ENCODE measurements at regions not wholly inside any gene's neighbourhood (a gene's known extent, or its start where the extent isn't known, plus 50 kb on each side); places are given as distances from the start of the nearest gene placed in this dataset.
A peak's percentile ranks its signal among the peaks of the same experiment; 100 is the strongest.
"Not testable (repeated sequence)": the region's sequence is repeated elsewhere in the genome, so short reads cannot be mapped to it uniquely, and the experiment has no call there.

DNA sequence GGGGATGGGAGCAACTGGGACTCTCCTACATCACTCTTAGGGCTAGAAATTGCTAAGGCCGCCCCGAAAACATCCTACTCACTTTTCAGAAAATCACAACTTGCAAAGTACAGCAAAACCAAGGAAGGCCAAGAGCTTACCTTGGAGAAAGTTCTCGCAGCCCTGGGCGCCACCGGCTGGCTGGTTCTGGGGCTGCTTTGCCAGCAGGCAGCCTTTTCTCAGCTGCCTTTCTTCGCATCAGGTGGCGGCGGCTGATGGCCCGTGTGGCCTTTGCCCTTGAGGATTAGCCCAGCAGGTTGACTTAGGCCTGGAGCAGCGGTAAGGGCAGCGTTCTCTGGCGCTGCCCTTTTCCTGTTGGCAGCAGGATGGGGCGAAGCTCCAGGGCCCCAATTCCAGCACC is 77.3 kb upstream of the THOC3 start:
- not testable (repeated sequence) for H2BK20ac ChIP-seq (ENCODE audit: low read depth, low read length, poor library complexity, severe bottlenecking); H4K5ac ChIP-seq (ENCODE audit: insufficient read length, low read depth, low read length); H2AK5ac ChIP-seq (ENCODE audit: insufficient read length, low read length); H3K14ac ChIP-seq (ENCODE audit: insufficient read depth, low read length); H3K9me3 ChIP-seq (ENCODE audit: control insufficient read depth, low read depth, low read length); H2BK15ac ChIP-seq (ENCODE audit: low read depth, low read length); H4K8ac ChIP-seq (replicated peaks; ENCODE audit: insufficient read length, low read depth, low read length); H3K4me2 ChIP-seq (ENCODE audit: insufficient read depth, insufficient read length, low read length); H3K4me1 Mint-ChIP-seq; H3K27me3 ChIP-seq (ENCODE audit: insufficient read depth, low read length); H3K9ac ChIP-seq (ENCODE audit: extremely low read depth, insufficient read length, low read length); H3K23me2 ChIP-seq (ENCODE audit: insufficient read length, low read depth, low read length, poor library complexity, severe bottlenecking); H2BK12ac ChIP-seq (ENCODE audit: insufficient read length, low read depth, low read length); H3K23ac ChIP-seq (ENCODE audit: insufficient read length, low read depth, low read length); H3K36me3 Mint-ChIP-seq (ENCODE audit: insufficient read depth in 1 of 3, low read depth in 3 of 3); H3K56ac ChIP-seq (ENCODE audit: insufficient read length, low read depth, low read length); H4K20me1 ChIP-seq (ENCODE audit: control insufficient read depth, insufficient read depth, insufficient read length); H3K4me3 Mint-ChIP-seq; H3K4ac ChIP-seq (ENCODE audit: low read depth, low read length); H3K27ac ChIP-seq (ENCODE audit: insufficient read length, low read depth, low read length); H3K79me1 ChIP-seq (ENCODE audit: insufficient read depth, low read depth, low read length, poor library complexity, severe bottlenecking); H3K27me3 Mint-ChIP-seq (ENCODE audit: low read depth); H4K91ac ChIP-seq (ENCODE audit: insufficient read length, low read depth, low read length); H3K9me3 Mint-ChIP-seq; H2BK120ac ChIP-seq (ENCODE audit: low read depth, low read length, poor library complexity, severe bottlenecking); H3K18ac ChIP-seq (ENCODE audit: insufficient read length, low read depth, low read length); H3K4me1 ChIP-seq (ENCODE audit: insufficient read depth, low read length); H2BK5ac ChIP-seq (ENCODE audit: insufficient read length, low read length); H3T11ph ChIP-seq (ENCODE audit: low read length); H2AFZ ChIP-seq (ENCODE audit: low read length); H3K27ac Mint-ChIP-seq; H3K79me2 ChIP-seq (ENCODE audit: insufficient read depth, low read length)
- peak; percentile 33 for DNase-seq
- no CpG with 5 or more reads among the region's 13 CpGs for WGBS (ENCODE audit: extremely low coverage, insufficient read length, low lambda C conversion rate)
- TF ChIP-seq, protein P1, sequence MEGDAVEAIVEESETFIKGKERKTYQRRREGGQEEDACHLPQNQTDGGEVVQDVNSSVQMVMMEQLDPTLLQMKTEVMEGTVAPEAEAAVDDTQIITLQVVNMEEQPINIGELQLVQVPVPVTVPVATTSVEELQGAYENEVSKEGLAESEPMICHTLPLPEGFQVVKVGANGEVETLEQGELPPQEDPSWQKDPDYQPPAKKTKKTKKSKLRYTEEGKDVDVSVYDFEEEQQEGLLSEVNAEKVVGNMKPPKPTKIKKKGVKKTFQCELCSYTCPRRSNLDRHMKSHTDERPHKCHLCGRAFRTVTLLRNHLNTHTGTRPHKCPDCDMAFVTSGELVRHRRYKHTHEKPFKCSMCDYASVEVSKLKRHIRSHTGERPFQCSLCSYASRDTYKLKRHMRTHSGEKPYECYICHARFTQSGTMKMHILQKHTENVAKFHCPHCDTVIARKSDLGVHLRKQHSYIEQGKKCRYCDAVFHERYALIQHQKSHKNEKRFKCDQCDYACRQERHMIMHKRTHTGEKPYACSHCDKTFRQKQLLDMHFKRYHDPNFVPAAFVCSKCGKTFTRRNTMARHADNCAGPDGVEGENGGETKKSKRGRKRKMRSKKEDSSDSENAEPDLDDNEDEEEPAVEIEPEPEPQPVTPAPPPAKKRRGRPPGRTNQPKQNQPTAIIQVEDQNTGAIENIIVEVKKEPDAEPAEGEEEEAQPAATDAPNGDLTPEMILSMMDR (conservative IDR thresholded peaks at IDR 0.05) = peak; percentile 34; the same call in 2 of the 3 replicates

DNA sequence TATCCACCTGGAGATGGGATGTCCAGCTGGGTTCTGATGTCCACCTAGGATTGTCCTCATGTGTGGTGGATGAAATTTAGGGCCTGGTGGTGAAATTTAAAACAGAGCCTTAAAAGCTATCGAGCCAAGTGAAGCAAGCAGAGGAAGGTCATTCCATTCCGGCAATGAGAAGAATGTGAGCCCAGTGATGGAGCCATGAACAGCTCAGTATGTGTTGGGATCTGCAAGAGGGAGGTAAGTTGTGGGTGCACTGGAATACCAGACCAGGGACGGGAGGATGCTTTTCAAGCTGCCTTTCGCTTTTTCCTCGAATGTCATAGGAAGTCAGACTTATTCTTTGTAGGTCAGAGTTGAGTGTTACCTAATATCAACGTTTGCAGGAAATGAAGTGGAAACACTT is 80.6 kb upstream of the THOC3 start:
- not testable (repeated sequence) for H3K79me2 ChIP-seq (ENCODE audit: insufficient read depth, low read length); H2BK12ac ChIP-seq (ENCODE audit: insufficient read length, low read depth, low read length); H4K20me1 ChIP-seq (ENCODE audit: control insufficient read depth, insufficient read depth, insufficient read length); H3K36me3 Mint-ChIP-seq (ENCODE audit: insufficient read depth in 1 of 3, low read depth in 3 of 3); H3K27ac ChIP-seq (ENCODE audit: insufficient read length, low read depth, low read length); H3K4ac ChIP-seq (ENCODE audit: low read depth, low read length); H3K56ac ChIP-seq (ENCODE audit: insufficient read length, low read depth, low read length); H3K9ac ChIP-seq (ENCODE audit: extremely low read depth, insufficient read length, low read length); H3K4me1 ChIP-seq (ENCODE audit: insufficient read depth, low read length); H3K9me3 ChIP-seq (ENCODE audit: control insufficient read depth, low read depth, low read length); H3K4me1 Mint-ChIP-seq; H3K23me2 ChIP-seq (ENCODE audit: insufficient read length, low read depth, low read length, poor library complexity, severe bottlenecking); H3T11ph ChIP-seq (ENCODE audit: low read length); H3K27me3 Mint-ChIP-seq (ENCODE audit: low read depth); H2BK120ac ChIP-seq (ENCODE audit: low read depth, low read length, poor library complexity, severe bottlenecking); H3K9me3 Mint-ChIP-seq; H4K5ac ChIP-seq (ENCODE audit: insufficient read length, low read depth, low read length); H3K14ac ChIP-seq (ENCODE audit: insufficient read depth, low read length); H4K8ac ChIP-seq (replicated peaks; ENCODE audit: insufficient read length, low read depth, low read length); H2AK5ac ChIP-seq (ENCODE audit: insufficient read length, low read length); H2AFZ ChIP-seq (ENCODE audit: low read length); H3K27me3 ChIP-seq (ENCODE audit: insufficient read depth, low read length); H3K79me1 ChIP-seq (ENCODE audit: insufficient read depth, low read depth, low read length, poor library complexity, severe bottlenecking); H3K18ac ChIP-seq (ENCODE audit: insufficient read length, low read depth, low read length); H2BK5ac ChIP-seq (ENCODE audit: insufficient read length, low read length); H3K27ac Mint-ChIP-seq; H2BK20ac ChIP-seq (ENCODE audit: low read depth, low read length, poor library complexity, severe bottlenecking); H2BK15ac ChIP-seq (ENCODE audit: low read depth, low read length); H4K91ac ChIP-seq (ENCODE audit: insufficient read length, low read depth, low read length); H3K4me2 ChIP-seq (ENCODE audit: insufficient read depth, insufficient read length, low read length); H3K4me3 Mint-ChIP-seq; H3K23ac ChIP-seq (ENCODE audit: insufficient read length, low read depth, low read length); DNase-seq
- WGBS (ENCODE audit: extremely low coverage, insufficient read length, low lambda C conversion rate) = no CpG with 5 or more reads among the region's 6 CpGs

Data from H9 (cell line).